C4-2B (cell line): ENCODE measurements at regions not wholly inside any gene's neighbourhood (a gene's known extent, or its start where the extent isn't known, plus 50 kb on each side); places are given as distances from the start of the nearest gene placed in this dataset.

ENCODE experiments used
- H3K27ac ChIP-seq: fragments of 450-650 bp; 2 replicates; pipeline ENCODE4 v1.5.1; 2017
- CTCF ChIP-seq: fragments of 450-650 bp; conservative IDR thresholded peaks from 2 replicates; pipeline ENCODE4 v1.5.1; 2017; ENCODE audit warnings: mild to moderate bottlenecking
- ZFX ChIP-seq: fragments of 450-650 bp; IDR thresholded peaks from 2 replicates; pipeline ENCODE4 v1.6.1; 2017

GRCh38 chr22:48142388-48142787, 1379.9 kb downstream of the TBC1D22A start:
- H3K27ac ChIP-seq = no peak overlapping the region
- TF ChIP-seq ZFX (no peak), CTCF (no peak)

- no peak overlapping the region for H3K27ac ChIP-seq
- TF ChIP-seq ZFX (no peak), CTCF (no peak)
Measured at GRCh38 chr22:48141301-48141700, 1378.9 kb downstream of the TBC1D22A start.

GRCh38 chr22:48140261-48140813, 1377.9 kb downstream of the TBC1D22A start:
- no peak overlapping the region for H3K27ac ChIP-seq
- TF ChIP-seq CTCF (no peak), ZFX (no peak)

- no peak overlapping the region for H3K27ac ChIP-seq
- TF ChIP-seq CTCF (no peak), ZFX (no peak)
Measured at GRCh38 chr22:48139776-48140175, 1377.3 kb downstream of the TBC1D22A start.

- TF ChIP-seq CTCF = no peak
- no peak overlapping the region for H3K27ac ChIP-seq
Measured at GRCh38 chr22:48138855-48139254, 1376.4 kb downstream of the TBC1D22A start.

- TF ChIP-seq CTCF (no peak), ZFX (no peak)
- H3K27ac ChIP-seq = no peak overlapping the region
Measured at GRCh38 chr22:48138427-48138826, 1376.0 kb downstream of the TBC1D22A start.

- no peak overlapping the region for H3K27ac ChIP-seq
- no peak for TF ChIP-seq CTCF
- TF ChIP-seq ZFX = no peak
Measured at GRCh38 chr22:48137640-48138039, 1375.2 kb downstream of the TBC1D22A start.
